ENCODE measurements at regions not wholly inside any gene's neighbourhood (a gene's known extent, or its start where the extent isn't known, plus 50 kb on each side); places are given as distances from the start of the nearest gene placed in this dataset.

- TF ChIP-seq EZH2 (IDR thresholded peaks at IDR 0.05; ENCODE audit: low read depth) (no peak), CTCF (conservative IDR thresholded peaks at IDR 0.05) (no peak)
Observed at GRCh38 chr2:198343471-198343870, 539.1 kb downstream of the PLCL1 start.

Measured in PC-9 (cell line).